ENCODE measurements at regions not wholly inside any gene's neighbourhood (a gene's known extent, or its start where the extent isn't known, plus 50 kb on each side); places are given as distances from the start of the nearest gene placed in this dataset.

DNA sequence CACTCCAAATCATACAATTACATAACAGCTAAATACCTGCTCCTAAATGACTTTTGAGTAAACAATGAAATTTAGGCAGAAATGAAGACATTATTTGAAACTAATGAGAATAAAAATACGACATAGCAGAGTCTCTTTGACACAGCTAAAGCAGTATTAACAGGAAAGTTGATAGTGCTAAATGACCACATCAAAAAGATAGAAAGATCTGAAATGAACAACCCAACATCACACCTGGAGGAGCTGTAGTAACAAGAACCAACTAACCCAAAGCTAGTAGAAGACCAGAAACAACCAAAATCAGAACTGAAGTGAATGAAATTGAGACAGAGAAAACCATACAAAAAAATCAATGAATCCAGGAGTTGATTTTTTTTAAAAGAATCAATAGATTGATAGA lies 257.8 kb downstream of the ARAP2 start:
- no peaks in the 10 kb centered on the region for H3K36me3 Mint-ChIP-seq (ENCODE audit: low read depth)
- H3K4me1 Mint-ChIP-seq: no peaks in the 10 kb centered on the region
- peaks cover 11% of the 10 kb centered on the region for H3K9me3 Mint-ChIP-seq
- TF ChIP-seq, protein P1, sequence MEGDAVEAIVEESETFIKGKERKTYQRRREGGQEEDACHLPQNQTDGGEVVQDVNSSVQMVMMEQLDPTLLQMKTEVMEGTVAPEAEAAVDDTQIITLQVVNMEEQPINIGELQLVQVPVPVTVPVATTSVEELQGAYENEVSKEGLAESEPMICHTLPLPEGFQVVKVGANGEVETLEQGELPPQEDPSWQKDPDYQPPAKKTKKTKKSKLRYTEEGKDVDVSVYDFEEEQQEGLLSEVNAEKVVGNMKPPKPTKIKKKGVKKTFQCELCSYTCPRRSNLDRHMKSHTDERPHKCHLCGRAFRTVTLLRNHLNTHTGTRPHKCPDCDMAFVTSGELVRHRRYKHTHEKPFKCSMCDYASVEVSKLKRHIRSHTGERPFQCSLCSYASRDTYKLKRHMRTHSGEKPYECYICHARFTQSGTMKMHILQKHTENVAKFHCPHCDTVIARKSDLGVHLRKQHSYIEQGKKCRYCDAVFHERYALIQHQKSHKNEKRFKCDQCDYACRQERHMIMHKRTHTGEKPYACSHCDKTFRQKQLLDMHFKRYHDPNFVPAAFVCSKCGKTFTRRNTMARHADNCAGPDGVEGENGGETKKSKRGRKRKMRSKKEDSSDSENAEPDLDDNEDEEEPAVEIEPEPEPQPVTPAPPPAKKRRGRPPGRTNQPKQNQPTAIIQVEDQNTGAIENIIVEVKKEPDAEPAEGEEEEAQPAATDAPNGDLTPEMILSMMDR (IDR thresholded peaks at IDR 0.05; ENCODE audit: unreplicated experiment in 3 of 3): no peak
- H3K27ac Mint-ChIP-seq: no peak overlapping the region
- no peaks in the 10 kb centered on the region for H3K27me3 Mint-ChIP-seq (ENCODE audit: low read depth)
- H3K4me3 Mint-ChIP-seq: no peak overlapping the region

DNA sequence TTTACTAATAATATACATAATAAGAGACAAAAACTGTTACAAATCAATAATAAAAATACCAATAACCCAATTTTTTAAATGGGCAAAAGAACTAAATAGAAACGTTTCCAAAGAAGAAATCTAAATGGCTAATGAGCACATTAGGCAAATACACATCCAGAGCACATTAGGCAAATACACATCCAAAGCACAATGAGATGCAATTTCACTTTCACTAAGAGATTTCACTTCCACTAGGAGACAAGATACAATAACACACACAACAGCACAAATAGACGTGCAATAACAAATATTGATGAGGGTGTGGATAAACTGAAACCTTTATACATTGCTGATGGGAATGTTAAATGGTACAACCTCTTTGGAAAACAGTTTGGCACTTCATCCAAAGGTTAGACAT lies 250.7 kb downstream of the ARAP2 start:
- H3K27me3 Mint-ChIP-seq (ENCODE audit: low read depth): no peaks in the 10 kb centered on the region

DNA sequence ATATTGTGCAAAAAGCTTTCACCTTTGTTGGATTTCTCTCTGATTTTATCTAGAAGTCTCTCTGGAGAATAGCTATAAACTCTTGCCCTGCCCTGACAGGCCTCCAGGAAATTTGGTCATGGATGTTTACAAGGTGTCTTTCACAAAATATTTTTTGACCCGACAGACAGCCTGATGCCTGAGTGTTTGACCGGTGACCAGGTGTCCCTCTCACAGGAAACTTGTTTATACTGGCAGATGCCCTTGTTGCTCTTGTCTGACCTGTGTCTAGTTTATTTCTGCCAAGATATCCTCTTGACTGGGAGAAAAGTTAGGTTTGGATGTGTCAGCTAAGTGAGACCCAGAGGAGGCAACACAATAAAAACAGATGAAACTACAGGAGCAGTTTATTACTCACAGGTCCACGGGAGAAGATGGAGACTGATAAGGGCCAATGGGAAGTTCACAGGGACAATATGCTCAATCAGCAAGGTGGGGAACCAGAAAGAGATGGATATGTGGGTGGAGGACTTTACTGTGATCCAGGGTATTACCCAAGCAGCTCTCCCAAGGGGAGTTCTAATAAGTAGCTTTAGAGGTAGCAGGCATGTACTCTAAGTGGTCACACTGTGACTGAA lies 243.3 kb downstream of the ARAP2 start:
- no peaks in the 10 kb centered on the region for H3K36me3 Mint-ChIP-seq (ENCODE audit: low read depth)
- no peaks in the 10 kb centered on the region for H3K27me3 Mint-ChIP-seq (ENCODE audit: low read depth)
- no peaks in the 10 kb centered on the region for H3K4me1 Mint-ChIP-seq
- no peaks in the 10 kb centered on the region for H3K9me3 Mint-ChIP-seq
- TF ChIP-seq, protein P1 (IDR thresholded peaks at IDR 0.05; ENCODE audit: unreplicated experiment in 3 of 3): no peak
- H3K27ac Mint-ChIP-seq: no peak overlapping the region
- no peak overlapping the region for H3K4me3 Mint-ChIP-seq

More for the DNA sequence above, 250.7 kb downstream of the ARAP2 start:
- H3K36me3 Mint-ChIP-seq (ENCODE audit: low read depth): no peaks in the 10 kb centered on the region
- no peak overlapping the region for H3K4me3 Mint-ChIP-seq
- H3K9me3 Mint-ChIP-seq: no peaks in the 10 kb centered on the region
- no peaks in the 10 kb centered on the region for H3K4me1 Mint-ChIP-seq
- H3K27ac Mint-ChIP-seq: no peak overlapping the region
- TF ChIP-seq, protein P1 (IDR thresholded peaks at IDR 0.05; ENCODE audit: unreplicated experiment in 3 of 3): no peak

DNA sequence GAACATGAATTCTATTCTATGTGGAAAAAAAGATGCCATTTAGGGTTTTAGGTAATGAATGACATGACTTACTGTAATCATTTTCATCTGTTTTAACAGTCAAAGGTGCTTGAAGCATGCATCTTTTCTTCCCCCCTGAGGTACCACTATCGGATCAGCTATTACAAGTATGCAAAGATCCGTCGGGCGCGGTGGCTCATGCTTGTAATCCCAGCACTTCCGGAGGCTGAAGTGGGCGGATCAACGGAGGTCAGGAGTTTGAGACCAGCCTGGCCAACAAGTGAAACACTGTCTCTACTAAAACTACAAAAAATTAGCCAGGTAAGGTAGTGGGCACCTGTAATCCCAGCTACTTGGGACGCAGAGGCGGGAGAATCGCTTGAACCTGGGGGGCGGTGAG lies 241.3 kb downstream of the ARAP2 start:
- no peaks in the 10 kb centered on the region for H3K27me3 Mint-ChIP-seq (ENCODE audit: low read depth)
- H3K4me1 Mint-ChIP-seq: no peaks in the 10 kb centered on the region
- no peak overlapping the region for H3K4me3 Mint-ChIP-seq
- H3K36me3 Mint-ChIP-seq (ENCODE audit: low read depth): no peaks in the 10 kb centered on the region
- TF ChIP-seq, protein P1 (IDR thresholded peaks at IDR 0.05; ENCODE audit: unreplicated experiment in 3 of 3): no peak
- H3K9me3 Mint-ChIP-seq: no peaks in the 10 kb centered on the region
- H3K27ac Mint-ChIP-seq: no peak overlapping the region

DNA sequence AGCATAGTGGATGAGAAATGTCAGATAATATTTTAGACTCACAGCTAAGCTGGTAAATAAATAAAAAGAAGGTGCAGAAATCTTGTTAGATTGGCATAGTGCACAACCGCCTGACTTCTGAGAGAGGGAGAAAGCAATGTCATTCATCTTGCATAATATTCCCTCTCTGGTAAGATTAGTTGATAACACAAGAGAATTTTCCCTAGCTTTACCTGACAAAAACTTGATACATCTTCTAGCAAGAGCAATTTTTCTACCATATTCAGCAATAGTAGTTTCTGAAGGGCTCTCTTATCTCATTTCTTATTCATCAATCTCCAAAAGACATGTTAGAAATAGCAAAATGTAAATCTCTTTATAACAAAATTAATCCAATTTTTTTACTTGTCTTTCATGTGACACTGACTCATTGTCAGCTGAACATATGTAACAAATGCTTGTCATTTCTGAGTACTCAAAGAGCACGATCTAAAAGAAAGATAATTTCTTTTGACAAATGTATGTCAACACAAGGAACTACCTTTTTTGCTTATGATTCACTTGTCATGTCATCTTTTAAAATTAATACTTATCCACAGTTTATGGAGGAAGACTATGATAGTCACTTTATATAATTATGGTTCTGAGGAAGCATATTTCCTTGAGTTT lies 240.0 kb downstream of the ARAP2 start:
- no peak overlapping the region for H3K27ac Mint-ChIP-seq
- no peak overlapping the region for H3K4me3 Mint-ChIP-seq
- no peaks in the 10 kb centered on the region for H3K4me1 Mint-ChIP-seq
- no peaks in the 10 kb centered on the region for H3K36me3 Mint-ChIP-seq (ENCODE audit: low read depth)
- H3K27me3 Mint-ChIP-seq (ENCODE audit: low read depth): no peaks in the 10 kb centered on the region
- H3K9me3 Mint-ChIP-seq: no peaks in the 10 kb centered on the region
- TF ChIP-seq, protein P1 (IDR thresholded peaks at IDR 0.05; ENCODE audit: unreplicated experiment in 3 of 3): no peak

DNA sequence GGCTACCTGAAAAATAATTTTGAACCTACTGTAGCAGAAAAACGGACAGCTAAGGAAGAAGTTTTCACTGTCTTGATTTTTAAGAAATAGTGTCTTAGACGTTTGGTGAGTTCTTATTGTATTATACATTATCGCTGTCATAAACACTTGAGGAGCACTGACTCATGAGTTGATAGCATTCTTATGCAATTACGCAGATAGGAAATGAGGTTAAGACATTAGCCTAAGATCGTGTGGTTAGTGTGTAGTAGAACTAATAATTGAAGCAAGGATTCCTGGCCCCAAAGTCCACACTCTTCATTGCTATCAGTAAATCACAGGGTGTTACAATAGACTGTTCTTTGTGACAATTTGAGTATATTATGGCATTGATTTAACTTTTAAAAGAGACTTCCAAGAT lies 238.1 kb downstream of the ARAP2 start:
- TF ChIP-seq, protein P1 (IDR thresholded peaks at IDR 0.05; ENCODE audit: unreplicated experiment in 3 of 3): no peak
- Mint-ChIP-seq H3K36me3 (ENCODE audit: low read depth) (no peaks in the 10 kb centered on the region), H3K4me1 (no peaks in the 10 kb centered on the region)

More for the DNA sequence above, 238.1 kb downstream of the ARAP2 start:
- H3K27ac Mint-ChIP-seq: no peak overlapping the region
- H3K4me3 Mint-ChIP-seq: no peak overlapping the region
- no peaks in the 10 kb centered on the region for H3K27me3 Mint-ChIP-seq (ENCODE audit: low read depth)
- H3K9me3 Mint-ChIP-seq: no peaks in the 10 kb centered on the region

Measured in nephron (organoid).